ENCODE measurements at regions not wholly inside any gene's neighbourhood (a gene's known extent, or its start where the extent isn't known, plus 50 kb on each side); places are given as distances from the start of the nearest gene placed in this dataset.
"Not testable (repeated sequence)": the region's sequence is repeated elsewhere in the genome, so short reads cannot be mapped to it uniquely, and the experiment has no call there.

- intact Hi-C loops (cut with micrococcal nuclease), result no loop called here
- Histone ChIP-seq H3K4me1 (ENCODE audit: insufficient read depth, low read length) (no peaks in the 10 kb centered on the region), H3K27me3 (ENCODE audit: low read length) (no peaks in the 10 kb centered on the region), H3K9me2 (replicated peaks; ENCODE audit: low read length) (no peaks in the 10 kb centered on the region), H3K4me2 (ENCODE audit: low read length) (no peak overlapping the region), H2AFZ (ENCODE audit: low read length) (no peak overlapping the region), H3K27ac (ENCODE audit: low read length) (no peak overlapping the region), H3F3A (ENCODE audit: low read length, unreplicated experiment) (no peaks in the 10 kb centered on the region), H3K9ac (ENCODE audit: low read length) (no peak overlapping the region), H4K20me1 (ENCODE audit: low read length) (no peaks in the 10 kb centered on the region), H3K79me2 (ENCODE audit: low read length) (no peaks in the 10 kb centered on the region), H3K9me3 (ENCODE audit: low read length) (peaks cover 7% of the 10 kb centered on the region; the same call in 1 of the 2 replicates), H3K4me3 (ENCODE audit: low read length) (no peak overlapping the region), H3K36me3 (ENCODE audit: low read depth, low read length) (no peaks in the 10 kb centered on the region)
- BruUV-seq (replicated peaks), result no TSS peak
- TF ChIP-seq EZH2 (IDR thresholded peaks at IDR 0.05; ENCODE audit: low read length, unreplicated experiment) (no peak), EZH2phosphoT487 (IDR thresholded peaks at IDR 0.05; ENCODE audit: borderline replicate concordance, low read length) (no peak)
- ATAC-seq (no peak), DNase-seq (no peak)
- ChIA-PET POLR2A (ENCODE audit: unreplicated experiment) (no interaction called here), CTCF (no interaction called here)
Measured at GRCh38 chr14:25308244-25308643, 258.3 kb upstream of the STXBP6 start.

- peaks cover 30% of the 10 kb centered on the region for H3K9me3 ChIP-seq (ENCODE audit: low read length)
- POLR2A ChIA-PET (ENCODE audit: unreplicated experiment), result no interaction called here
- H3F3A ChIP-seq (ENCODE audit: low read length, unreplicated experiment), result no peaks in the 10 kb centered on the region
- H3K4me2 ChIP-seq (ENCODE audit: low read length), result no peak overlapping the region
- DNase-seq (no peak), ATAC-seq (no peak)
- H2AFZ ChIP-seq (ENCODE audit: low read length), result no peak overlapping the region
- no peak overlapping the region for H3K9ac ChIP-seq (ENCODE audit: low read length)
- no peaks in the 10 kb centered on the region for H3K36me3 ChIP-seq (ENCODE audit: low read depth, low read length)
- H3K79me2 ChIP-seq (ENCODE audit: low read length), result no peaks in the 10 kb centered on the region
- no peak overlapping the region for H3K4me3 ChIP-seq (ENCODE audit: low read length)
- no peaks in the 10 kb centered on the region for H3K4me1 ChIP-seq (ENCODE audit: insufficient read depth, low read length)
- no peaks in the 10 kb centered on the region for H3K9me2 ChIP-seq (replicated peaks; ENCODE audit: low read length)
- TF ChIP-seq EZH2 (IDR thresholded peaks at IDR 0.05; ENCODE audit: low read length, unreplicated experiment), result no peak
- H3K27ac ChIP-seq (ENCODE audit: low read length), result no peak overlapping the region
- no peaks in the 10 kb centered on the region for H3K27me3 ChIP-seq (ENCODE audit: low read length)
- H4K20me1 ChIP-seq (ENCODE audit: low read length), result no peaks in the 10 kb centered on the region
- CTCF ChIA-PET, result interaction anchor here (0.6 kb wide), 1 partner anchor 97 kb away, joined by 3 read pairs; no protein-coding TSS in a partner anchor
- intact Hi-C loops (cut with micrococcal nuclease), result no loop called here
- BruUV-seq (replicated peaks), result no TSS peak
Measured at GRCh38 chr14:25303934-25304333, 254.0 kb upstream of the STXBP6 start.

- ATAC-seq (no peak), DNase-seq (no peak)
- Histone ChIP-seq H2AFZ (ENCODE audit: low read length) (no peak overlapping the region), H4K20me1 (ENCODE audit: low read length) (no peaks in the 10 kb centered on the region), H3K27me3 (ENCODE audit: low read length) (no peaks in the 10 kb centered on the region), H3F3A (ENCODE audit: low read length, unreplicated experiment) (no peaks in the 10 kb centered on the region), H3K27ac (ENCODE audit: low read length) (no peak overlapping the region), H3K9me2 (replicated peaks; ENCODE audit: low read length) (no peaks in the 10 kb centered on the region), H3K79me2 (ENCODE audit: low read length) (no peaks in the 10 kb centered on the region), H3K4me1 (ENCODE audit: insufficient read depth, low read length) (no peaks in the 10 kb centered on the region), H3K9me3 (ENCODE audit: low read length) (peaks cover 40% of the 10 kb centered on the region), H3K36me3 (ENCODE audit: low read depth, low read length) (no peaks in the 10 kb centered on the region), H3K4me3 (ENCODE audit: low read length) (no peak overlapping the region), H3K9ac (ENCODE audit: low read length) (no peak overlapping the region), H3K4me2 (ENCODE audit: low read length) (no peak overlapping the region)
- no peak for TF ChIP-seq EZH2phosphoT487 (IDR thresholded peaks at IDR 0.05; ENCODE audit: borderline replicate concordance, low read length)
- no peak for TF ChIP-seq EZH2 (IDR thresholded peaks at IDR 0.05; ENCODE audit: low read length, unreplicated experiment)
- no peak for TF ChIP-seq CTCF (conservative IDR thresholded peaks at IDR 0.05; ENCODE audit: low read depth, low read length)
- BruUV-seq (replicated peaks), result no TSS peak
- CTCF ChIA-PET, result no interaction called here
- intact Hi-C loops (cut with micrococcal nuclease), result no loop called here
- POLR2A ChIA-PET (ENCODE audit: unreplicated experiment), result no interaction called here
Measured at GRCh38 chr14:25298238-25298637, 248.3 kb upstream of the STXBP6 start.

GRCh38 chr14:25290154-25290553 is 240.2 kb upstream of the STXBP6 start:
- H4K20me1 ChIP-seq (ENCODE audit: low read length); H3K4me2 ChIP-seq (ENCODE audit: low read length); H2AFZ ChIP-seq (ENCODE audit: low read length); intact Hi-C loops (cut with micrococcal nuclease); ATAC-seq; H3K36me3 ChIP-seq (ENCODE audit: low read depth, low read length); POLR2A ChIA-PET (ENCODE audit: unreplicated experiment); H3K9me2 ChIP-seq (replicated peaks; ENCODE audit: low read length); H3K27ac ChIP-seq (ENCODE audit: low read length); H3K4me1 ChIP-seq (ENCODE audit: insufficient read depth, low read length); H3K79me2 ChIP-seq (ENCODE audit: low read length); H3K9me3 ChIP-seq (ENCODE audit: low read length); CTCF ChIA-PET; DNase-seq; H3K9ac ChIP-seq (ENCODE audit: low read length); BruUV-seq (replicated peaks); H3K27me3 ChIP-seq (ENCODE audit: low read length); H3K4me3 ChIP-seq (ENCODE audit: low read length); H3F3A ChIP-seq (ENCODE audit: low read length, unreplicated experiment): not testable (repeated sequence)

Data from PC-3 (cell line).